ENCODE measurements at regions not wholly inside any gene's neighbourhood (a gene's known extent, or its start where the extent isn't known, plus 50 kb on each side); places are given as distances from the start of the nearest gene placed in this dataset.

GRCh38 chr14:45680531-45680930 is 427.5 kb upstream of the MIS18BP1 start:
- TF ChIP-seq, protein P1, sequence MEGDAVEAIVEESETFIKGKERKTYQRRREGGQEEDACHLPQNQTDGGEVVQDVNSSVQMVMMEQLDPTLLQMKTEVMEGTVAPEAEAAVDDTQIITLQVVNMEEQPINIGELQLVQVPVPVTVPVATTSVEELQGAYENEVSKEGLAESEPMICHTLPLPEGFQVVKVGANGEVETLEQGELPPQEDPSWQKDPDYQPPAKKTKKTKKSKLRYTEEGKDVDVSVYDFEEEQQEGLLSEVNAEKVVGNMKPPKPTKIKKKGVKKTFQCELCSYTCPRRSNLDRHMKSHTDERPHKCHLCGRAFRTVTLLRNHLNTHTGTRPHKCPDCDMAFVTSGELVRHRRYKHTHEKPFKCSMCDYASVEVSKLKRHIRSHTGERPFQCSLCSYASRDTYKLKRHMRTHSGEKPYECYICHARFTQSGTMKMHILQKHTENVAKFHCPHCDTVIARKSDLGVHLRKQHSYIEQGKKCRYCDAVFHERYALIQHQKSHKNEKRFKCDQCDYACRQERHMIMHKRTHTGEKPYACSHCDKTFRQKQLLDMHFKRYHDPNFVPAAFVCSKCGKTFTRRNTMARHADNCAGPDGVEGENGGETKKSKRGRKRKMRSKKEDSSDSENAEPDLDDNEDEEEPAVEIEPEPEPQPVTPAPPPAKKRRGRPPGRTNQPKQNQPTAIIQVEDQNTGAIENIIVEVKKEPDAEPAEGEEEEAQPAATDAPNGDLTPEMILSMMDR (IDR thresholded peaks at IDR 0.05): no peak
- TF ChIP-seq POLR2A (IDR thresholded peaks at IDR 0.05) (no peak), POLR2AphosphoS5 (IDR thresholded peaks at IDR 0.05) (no peak)
- Histone ChIP-seq H3K36me3 (no peaks in the 10 kb centered on the region), H3K27me3 (no peaks in the 10 kb centered on the region), H3K4me3 (no peak overlapping the region), H3K27ac (no peak overlapping the region), H3K4me1 (no peaks in the 10 kb centered on the region), H3K9me3 (no peaks in the 10 kb centered on the region)
- no peak for DNase-seq (ENCODE audit: low spot score in 2 of 2)
- intact Hi-C loops (cut with DNase I; ENCODE audit: low total_unique reads): no loop called here

GRCh38 chr14:45679853-45680252 is 426.9 kb upstream of the MIS18BP1 start:
- Histone ChIP-seq H3K4me3 (no peak overlapping the region), H3K9me3 (no peaks in the 10 kb centered on the region), H3K4me1 (no peaks in the 10 kb centered on the region), H3K27me3 (no peaks in the 10 kb centered on the region), H3K27ac (no peak overlapping the region), H3K36me3 (no peaks in the 10 kb centered on the region)
- DNase-seq (ENCODE audit: low spot score in 2 of 2): no peak
- intact Hi-C loops (cut with DNase I; ENCODE audit: low total_unique reads): no loop called here
- TF ChIP-seq POLR2A (IDR thresholded peaks at IDR 0.05): no peak
- TF ChIP-seq, protein P1 (IDR thresholded peaks at IDR 0.05): no peak
- TF ChIP-seq POLR2AphosphoS5 (IDR thresholded peaks at IDR 0.05): no peak

- H3K27ac ChIP-seq: no peak overlapping the region
- no peaks in the 10 kb centered on the region for H3K27me3 ChIP-seq
- no peak for DNase-seq (ENCODE audit: low spot score in 2 of 2)
- no peak overlapping the region for H3K4me3 ChIP-seq
- no peaks in the 10 kb centered on the region for H3K9me3 ChIP-seq
- no peak for TF ChIP-seq POLR2A (IDR thresholded peaks at IDR 0.05)
- TF ChIP-seq POLR2AphosphoS5 (IDR thresholded peaks at IDR 0.05): no peak
- TF ChIP-seq, protein P1 (IDR thresholded peaks at IDR 0.05): no peak
- H3K36me3 ChIP-seq: no peaks in the 10 kb centered on the region
- H3K4me1 ChIP-seq: no peaks in the 10 kb centered on the region
- intact Hi-C loops (cut with DNase I; ENCODE audit: low total_unique reads): no loop called here
Measured at GRCh38 chr14:45678163-45678562, 425.2 kb upstream of the MIS18BP1 start.

- Histone ChIP-seq H3K36me3 (no peaks in the 10 kb centered on the region), H3K27ac (no peak overlapping the region), H3K27me3 (no peaks in the 10 kb centered on the region), H3K9me3 (no peaks in the 10 kb centered on the region), H3K4me3 (no peak overlapping the region), H3K4me1 (no peaks in the 10 kb centered on the region)
- TF ChIP-seq POLR2AphosphoS5 (IDR thresholded peaks at IDR 0.05) (no peak), POLR2A (IDR thresholded peaks at IDR 0.05) (no peak)
- TF ChIP-seq, protein P1 (IDR thresholded peaks at IDR 0.05): no peak
- no peak for DNase-seq (ENCODE audit: low spot score in 2 of 2)
- intact Hi-C loops (cut with DNase I; ENCODE audit: low total_unique reads): no loop called here
Measured at GRCh38 chr14:45673420-45673819, 420.4 kb upstream of the MIS18BP1 start.

GRCh38 chr14:45664668-45665356 is 411.8 kb upstream of the MIS18BP1 start:
- Histone ChIP-seq H3K27me3 (no peaks in the 10 kb centered on the region), H3K4me1 (no peaks in the 10 kb centered on the region), H3K27ac (no peak overlapping the region), H3K4me3 (no peak overlapping the region), H3K36me3 (no peaks in the 10 kb centered on the region), H3K9me3 (peaks cover 0 to 6% of the 10 kb centered on the region in 2 donors)
- no peak for DNase-seq (ENCODE audit: low spot score in 2 of 2)
- intact Hi-C loops (cut with DNase I; ENCODE audit: low total_unique reads): no loop called here
- TF ChIP-seq, protein P1 (IDR thresholded peaks at IDR 0.05): no peak
- TF ChIP-seq POLR2A (IDR thresholded peaks at IDR 0.05): no peak
- no peak for TF ChIP-seq POLR2AphosphoS5 (IDR thresholded peaks at IDR 0.05)
